ENCODE measurements at regions not wholly inside any gene's neighbourhood (a gene's known extent, or its start where the extent isn't known, plus 50 kb on each side); places are given as distances from the start of the nearest gene placed in this dataset.

GRCh38 chr10:91012502-91012901 is 91.6 kb upstream of the ANKRD1 start:
- TF ChIP-seq TAF1 (IDR thresholded peaks at IDR 0.05; ENCODE audit: borderline replicate concordance, low read depth, low read length): no peak
- no peak for TF ChIP-seq CTCF (IDR thresholded peaks at IDR 0.05)
- no peak for TF ChIP-seq REST (IDR thresholded peaks at IDR 0.05; ENCODE audit: low read depth, low read length)
- no peak for TF ChIP-seq RAD21 (IDR thresholded peaks at IDR 0.05; ENCODE audit: low read length)
- TF ChIP-seq USF2 (IDR thresholded peaks at IDR 0.05; ENCODE audit: borderline replicate concordance, low read depth, low read length): no peak
- TF ChIP-seq ZBTB33 (IDR thresholded peaks at IDR 0.05; ENCODE audit: borderline replicate concordance, low read depth): no peak

Data from SK-N-SH (cell line).